GM19035 (cell line): ENCODE measurements at regions not wholly inside any gene's neighbourhood (a gene's known extent, or its start where the extent isn't known, plus 50 kb on each side); places are given as distances from the start of the nearest gene placed in this dataset.
A peak's percentile ranks its signal among the peaks of the same experiment; 100 is the strongest.
"Not testable (repeated sequence)": the region's sequence is repeated elsewhere in the genome, so short reads cannot be mapped to it uniquely, and the experiment has no call there.

ENCODE experiments used
- ATAC-seq: cut with Tn5 transposase; IDR thresholded peaks from one replicate; pipeline ENCODE4 v1.9.1; 2021; ENCODE audit not compliant: unreplicated experiment

- ATAC-seq, result not testable (repeated sequence)
These were observed 2777.4 kb upstream of the TPTE start for GRCh38 chr21:7743940-7744339.

- peak; percentile 98 for ATAC-seq
These were observed 2776.8 kb upstream of the TPTE start for GRCh38 chr21:7744406-7745099.

- ATAC-seq, result peak; percentile 71
These were observed 2776.3 kb upstream of the TPTE start for GRCh38 chr21:7745100-7745450.

GRCh38 chr21:7747964-7748363, 2773.4 kb upstream of the TPTE start:
- ATAC-seq, result not testable (repeated sequence)

- ATAC-seq, result not testable (repeated sequence)
These were observed 2768.8 kb upstream of the TPTE start for GRCh38 chr21:7752611-7753010.

GRCh38 chr21:7753380-7753877, 2768.0 kb upstream of the TPTE start:
- ATAC-seq, result peak; percentile 88

GRCh38 chr21:7769985-7770384, 2751.4 kb upstream of the TPTE start:
- not testable (repeated sequence) for ATAC-seq

GRCh38 chr21:7774219-7774618, 2747.2 kb upstream of the TPTE start:
- ATAC-seq, result not testable (repeated sequence)

- ATAC-seq, result not testable (repeated sequence)
These were observed 2745.9 kb upstream of the TPTE start for GRCh38 chr21:7775327-7775984.

GRCh38 chr21:7776035-7776434, 2745.3 kb upstream of the TPTE start:
- ATAC-seq, result not testable (repeated sequence)

GRCh38 chr21:7776622-7777021, 2744.8 kb upstream of the TPTE start:
- not testable (repeated sequence) for ATAC-seq

GRCh38 chr21:7777289-7777688, 2744.1 kb upstream of the TPTE start:
- ATAC-seq, result not testable (repeated sequence)

- ATAC-seq, result not testable (repeated sequence)
These were observed 2733.8 kb upstream of the TPTE start for GRCh38 chr21:7787427-7788078.

- not testable (repeated sequence) for ATAC-seq
These were observed 2727.6 kb upstream of the TPTE start for GRCh38 chr21:7793797-7794196.

GRCh38 chr21:7797328-7797727, 2724.1 kb upstream of the TPTE start:
- ATAC-seq, result not testable (repeated sequence)

- ATAC-seq, result not testable (repeated sequence)
These were observed 2722.9 kb upstream of the TPTE start for GRCh38 chr21:7798446-7798845.

GRCh38 chr21:7799697-7800096, 2721.7 kb upstream of the TPTE start:
- ATAC-seq, result not testable (repeated sequence)

GRCh38 chr21:7813475-7813874, 2707.9 kb upstream of the TPTE start:
- not testable (repeated sequence) for ATAC-seq

- ATAC-seq, result not testable (repeated sequence)
These were observed 2704.4 kb upstream of the TPTE start for GRCh38 chr21:7817013-7817412.

- ATAC-seq, result not testable (repeated sequence)
These were observed 2702.1 kb upstream of the TPTE start for GRCh38 chr21:7819301-7819700.

- ATAC-seq, result not testable (repeated sequence)
These were observed 2695.8 kb upstream of the TPTE start for GRCh38 chr21:7825627-7826026.

- not testable (repeated sequence) for ATAC-seq
These were observed 2695.2 kb upstream of the TPTE start for GRCh38 chr21:7826174-7826573.
